Hepatocyte (in vitro differentiated cells): ENCODE measurements at regions not wholly inside any gene's neighbourhood (a gene's known extent, or its start where the extent isn't known, plus 50 kb on each side); places are given as distances from the start of the nearest gene placed in this dataset.

Source experiments
- CTCF ChIP-seq: fragments of 200-600 bp; sonication (generic); IDR thresholded peaks from 2 replicates; pipeline ENCODE4 v1.5.1; 2016; ENCODE audit warnings: antibody characterized with exemption, mild to moderate bottlenecking; ENCODE audit not compliant: poor library complexity
- EZH2phosphoT487 ChIP-seq: fragments of 200-600 bp; sonication (generic); IDR thresholded peaks from one replicate; pipeline ENCODE4 v1.6.1; 2018; ENCODE audit warnings: antibody characterized with exemption, mild to moderate bottlenecking, low read depth, moderate library complexity; ENCODE audit not compliant: unreplicated experiment, severe bottlenecking

GRCh38 chr1:192453360-192453992, 122.1 kb upstream of the RGS1 start:
- TF ChIP-seq CTCF (no peak), EZH2phosphoT487 (no peak)
